Heart right ventricle (tissue), 16 donors: ENCODE measurements at regions not wholly inside any gene's neighbourhood (a gene's known extent, or its start where the extent isn't known, plus 50 kb on each side); places are given as distances from the start of the nearest gene placed in this dataset.
A peak's percentile ranks its signal among the peaks of the same experiment; 100 is the strongest.
"Not testable (repeated sequence)": the region's sequence is repeated elsewhere in the genome, so short reads cannot be mapped to it uniquely, and the experiment has no call there.

Experiments
- ATAC-seq, 8 donors: fragments of 200-7000 bp; cut with Tn5 transposase; one replicate each; pipeline ENCODE4 v1.9.1; 2020; ENCODE audit warnings: mild to moderate bottlenecking in 8 of 8, moderate library complexity in 8 of 8, moderate number of reproducible peaks in 1 of 8
- DNase-seq, 2 donors: peaks; one replicate each; pipeline ENCODE4 v3.0.0-alpha.2; 2020
- H3K27ac ChIP-seq, 10 donors: fragments of 200-600 bp; sonication (generic) in 2 of 10; one replicate each; pipeline versions ENCODE4 v1.5.0 to v1.8.0; 2020 to 2022; ENCODE audit warnings: mild to moderate bottlenecking in 3 of 10
- H3K27me3 ChIP-seq, 7 donors: fragments of 200-600 bp; one replicate each; pipeline ENCODE4 v1.8.0; 2021 to 2022; ENCODE audit warnings: mild to moderate bottlenecking in 2 of 7
- H3K36me3 ChIP-seq, 9 donors: fragments of 200-600 bp; sonication (generic) in 1 of 9; one replicate each; pipeline versions ENCODE4 v1.5.0 to v1.8.0; 2020 to 2022; ENCODE audit warnings: mild to moderate bottlenecking in 2 of 9
- H3K4me1 ChIP-seq, 9 donors: fragments of 200-600 bp; sonication (generic) in 1 of 9; one replicate each; pipeline versions ENCODE4 v1.5.0 to v1.8.0; 2020 to 2022; ENCODE audit warnings: mild to moderate bottlenecking in 4 of 9
- H3K4me3 ChIP-seq, 10 donors: fragments of 200-600 bp; sonication (generic) in 2 of 10; one replicate each; pipeline versions ENCODE4 v1.5.0 to v1.8.0; 2020 to 2022; ENCODE audit warnings: mild to moderate bottlenecking in 7 of 10, moderate library complexity in 2 of 10
- H3K9me3 ChIP-seq, 11 donors: fragments of 200-600 bp in 10 of 11; sonication (generic) in 2 of 11; one replicate each; pipeline versions ENCODE4 v1.5.0 to v1.8.0; 2013 to 2022; ENCODE audit warnings: mild to moderate bottlenecking in 2 of 11, control low read depth in 1 of 11, moderate library complexity in 1 of 11
- WGBS, 2 donors: extraction: QIAGEN DNeasy Blood & Tissue Kit; methylation state at CpG; one replicate each; pipeline ENCODE4 v1.1.7; 2013; ENCODE audit warnings: inconsistent platforms in 1 of 2; 5-methylcytosine and 5-hydroxymethylcytosine counted together
- intact Hi-C, 10 donors: fragments of 100-400 bp; cut with DNase I; formaldehyde crosslinking; loops; one replicate each; pipeline versions ENCODE4 v1.11.1 to v1.14.2; 2022
- TF ChIP-seq, protein P1 (sequence below), 9 donors: fragments of 200-600 bp; sonication (generic) in 2 of 9; IDR thresholded peaks; one replicate each; pipeline versions ENCODE4 v1.5.0 to v1.8.0; 2021 to 2022; ENCODE audit warnings: antibody characterized with exemption in 9 of 9, mild to moderate bottlenecking in 5 of 9, moderate library complexity in 1 of 9
- donor health status: Arrhythmogenic right ventricular cardiomyopathy.
- donor health status: ischemic (EF 13 %, LVEDD 7.1; RV severe dilation, severe dysfunction).
- donor health status: healthy with polysubstance abuse.
- donor health status: DM: no; HTN: yes; CAD: no.
- donor health status: DM: no; HTN: no; CAD: no.
- donor health status: ischemic (EF 25% LVEDD 6.9; RV normal size, moderate dysfunction).
- donor health status: ischemic (EF 25% LVEDD 5.7; RV mildly dilated, moderate dysfunction).
- donor health status: healthy.
- donor health status: DM: yes; HTN: yes; CAD: no.
- donor health status: Ischemic cardiomyopathy.
- donor health status: ischemic (EF 35%, LVEDD 5.7; RV mildly dilated, moderate dysfunction).
- donor health status: nonischemic (EF 11% LVEDD 7.7; RV severe dilation, severe dysfunction).
- donor health status: DM: yes; HTN: yes; CAD: no.
- donor health status: PGD.
- donor health status: ischemic (EF 29% LVEDD 5.4; RV normal size, mild dysfunction).
- donor health status: nonischemic (EF 23%, LVEDD 6.1; RV moderate dilation, normal function).

DNA sequence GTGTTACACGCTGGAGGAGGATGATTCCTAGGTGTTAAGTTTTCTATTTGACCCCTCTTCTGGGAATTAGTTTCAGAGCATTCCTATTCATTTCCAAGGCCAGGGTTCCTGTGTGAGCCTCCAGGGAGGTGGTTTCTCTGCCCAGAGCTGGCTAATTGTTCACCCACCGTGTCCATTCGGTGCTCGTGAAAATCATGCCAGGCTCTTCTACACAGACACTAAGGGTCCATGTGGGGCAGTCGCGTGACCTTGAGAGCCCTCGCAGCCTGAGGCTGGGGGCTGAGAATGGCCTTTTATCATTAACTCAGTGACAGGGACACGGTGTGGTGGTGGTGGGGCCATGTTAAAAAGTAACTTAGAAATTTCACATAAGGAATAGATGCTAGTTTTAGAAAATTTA, 83.7 kb downstream of the EMX2 start:
- DNase-seq (no peak), ATAC-seq (no peak)
- Histone ChIP-seq H3K27me3 (peaks cover 0 to 10% (median 4%) of the 10 kb centered on the region in 7 donors), H3K9me3 (no peaks in the 10 kb centered on the region), H3K27ac (no peak overlapping the region), H3K4me3 (no peak overlapping the region), H3K36me3 (no peaks in the 10 kb centered on the region), H3K4me1 (no peaks in the 10 kb centered on the region)
- TF ChIP-seq, protein P1, sequence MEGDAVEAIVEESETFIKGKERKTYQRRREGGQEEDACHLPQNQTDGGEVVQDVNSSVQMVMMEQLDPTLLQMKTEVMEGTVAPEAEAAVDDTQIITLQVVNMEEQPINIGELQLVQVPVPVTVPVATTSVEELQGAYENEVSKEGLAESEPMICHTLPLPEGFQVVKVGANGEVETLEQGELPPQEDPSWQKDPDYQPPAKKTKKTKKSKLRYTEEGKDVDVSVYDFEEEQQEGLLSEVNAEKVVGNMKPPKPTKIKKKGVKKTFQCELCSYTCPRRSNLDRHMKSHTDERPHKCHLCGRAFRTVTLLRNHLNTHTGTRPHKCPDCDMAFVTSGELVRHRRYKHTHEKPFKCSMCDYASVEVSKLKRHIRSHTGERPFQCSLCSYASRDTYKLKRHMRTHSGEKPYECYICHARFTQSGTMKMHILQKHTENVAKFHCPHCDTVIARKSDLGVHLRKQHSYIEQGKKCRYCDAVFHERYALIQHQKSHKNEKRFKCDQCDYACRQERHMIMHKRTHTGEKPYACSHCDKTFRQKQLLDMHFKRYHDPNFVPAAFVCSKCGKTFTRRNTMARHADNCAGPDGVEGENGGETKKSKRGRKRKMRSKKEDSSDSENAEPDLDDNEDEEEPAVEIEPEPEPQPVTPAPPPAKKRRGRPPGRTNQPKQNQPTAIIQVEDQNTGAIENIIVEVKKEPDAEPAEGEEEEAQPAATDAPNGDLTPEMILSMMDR (IDR thresholded peaks at IDR 0.05): no peak
- intact Hi-C loops: no loop called here
- WGBS, 2 donors: 82 to 84% methylated on average over 8 of the region's 8 CpGs

DNA sequence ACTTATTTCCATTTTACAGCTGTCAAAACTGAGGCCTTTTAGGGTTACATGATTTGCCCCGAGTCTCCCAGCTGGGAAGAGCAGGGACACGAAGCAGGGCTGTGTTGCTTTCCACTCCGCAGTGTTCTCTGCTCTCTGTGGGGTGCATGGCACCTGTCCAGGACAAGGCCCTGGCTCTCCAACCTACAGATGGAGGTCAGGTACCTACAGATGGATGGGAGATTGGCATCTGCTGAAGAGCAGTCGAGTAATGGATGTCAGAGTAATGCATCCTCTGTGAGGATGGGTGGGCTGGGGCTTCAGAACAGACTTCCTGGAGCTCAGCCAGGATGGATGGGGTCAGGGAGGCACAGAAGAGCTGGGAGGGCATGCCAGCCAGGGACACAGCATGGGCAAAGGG, 85.0 kb downstream of the EMX2 start:
- H3K4me3 ChIP-seq: no peak overlapping the region
- H3K27ac ChIP-seq: no peak overlapping the region
- no peaks in the 10 kb centered on the region for H3K27me3 ChIP-seq
- no peaks in the 10 kb centered on the region for H3K4me1 ChIP-seq
- ATAC-seq: no peak
- H3K36me3 ChIP-seq: no peaks in the 10 kb centered on the region
- DNase-seq: no peak
- intact Hi-C loops: no loop called here
- WGBS, 2 donors: 86 to 88% methylated on average over 4 of the region's 4 CpGs
- TF ChIP-seq, protein P1 (IDR thresholded peaks at IDR 0.05): no peak
- no peaks in the 10 kb centered on the region for H3K9me3 ChIP-seq

DNA sequence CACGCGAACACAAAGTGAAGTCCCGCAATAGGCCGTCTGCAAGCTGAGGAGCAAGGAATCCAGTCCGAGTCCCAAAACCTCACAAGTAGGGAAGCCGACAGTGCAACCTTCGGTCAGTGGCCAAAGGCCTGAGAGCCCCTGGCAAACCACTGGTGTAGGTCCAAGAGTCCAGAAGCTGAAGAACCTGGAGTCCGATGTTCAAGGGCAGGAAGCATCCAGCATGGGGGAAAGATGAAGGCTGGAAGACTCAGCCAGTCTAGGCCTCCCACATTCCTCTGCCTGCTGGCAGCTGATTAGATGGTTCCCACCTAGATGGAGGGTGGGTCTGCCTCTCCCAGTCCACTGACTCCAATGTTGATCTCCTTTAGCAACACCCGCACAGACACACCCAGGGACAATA, 87.2 kb downstream of the EMX2 start:
- ATAC-seq, H3K27ac ChIP-seq, H3K4me1 ChIP-seq, DNase-seq, intact Hi-C loops, H3K4me3 ChIP-seq, H3K36me3 ChIP-seq, H3K9me3 ChIP-seq, H3K27me3 ChIP-seq: not testable (repeated sequence)
- WGBS, 2 donors: 90% methylated on average over 9 of the region's 9 CpGs

DNA sequence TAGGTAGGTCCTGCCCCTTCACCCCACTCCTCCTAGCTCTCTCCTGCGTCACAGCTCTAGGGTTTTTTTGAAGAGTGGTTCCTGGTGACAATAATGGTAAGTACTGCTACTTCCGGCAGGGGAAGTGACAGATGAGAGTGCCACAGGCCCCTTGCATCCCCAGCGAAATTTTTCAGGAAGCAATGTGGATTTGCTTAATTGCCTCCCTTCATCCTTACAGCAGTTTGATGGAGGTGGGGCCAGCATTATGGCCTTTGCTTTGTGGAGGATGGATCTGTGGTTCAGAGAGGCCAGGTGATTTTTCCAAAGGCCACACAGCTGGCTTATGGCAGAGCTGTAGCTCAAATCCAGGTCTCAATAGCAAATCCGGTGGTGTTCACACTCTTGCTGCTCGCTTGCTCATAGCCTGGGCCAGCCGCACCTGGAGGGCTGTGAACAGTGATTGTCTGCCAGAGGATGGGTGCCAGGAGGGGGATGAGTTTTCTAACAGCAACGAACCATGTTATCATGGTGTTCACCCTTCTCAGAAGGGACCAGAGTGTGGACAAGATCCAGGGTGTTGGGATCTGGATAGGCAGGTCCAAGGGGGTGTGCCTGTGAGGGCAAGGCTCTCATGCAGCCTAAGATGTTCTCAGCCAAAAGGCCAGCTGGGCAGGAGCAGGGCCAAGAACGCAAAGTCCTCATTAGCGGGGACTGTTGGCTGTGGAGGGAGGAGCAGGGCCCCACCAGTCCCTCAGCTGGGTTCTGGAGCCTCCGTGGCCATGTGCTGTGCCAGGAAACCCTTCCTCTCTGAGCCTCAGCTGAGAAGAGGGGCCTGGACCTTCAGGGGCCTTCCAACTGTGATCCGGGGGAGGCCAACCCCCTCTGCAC, 89.0 kb downstream of the EMX2 start:
- H3K4me3 ChIP-seq: no peak overlapping the region
- H3K9me3 ChIP-seq: no peaks in the 10 kb centered on the region
- WGBS, 2 donors: 67 to 71% methylated on average over 11 of the region's 11 CpGs
- no peak overlapping the region for H3K27ac ChIP-seq
- H3K36me3 ChIP-seq: no peaks in the 10 kb centered on the region
- ATAC-seq (peak in 4 of 8 donors; percentile 24 to 93 (median 77)), DNase-seq (peak in 1 of 2 donors; percentile 58)
- H3K4me1 ChIP-seq: no peaks in the 10 kb centered on the region
- H3K27me3 ChIP-seq: no peaks in the 10 kb centered on the region
- intact Hi-C loops: no loop called here
- TF ChIP-seq, protein P1 (IDR thresholded peaks at IDR 0.05): no peak

DNA sequence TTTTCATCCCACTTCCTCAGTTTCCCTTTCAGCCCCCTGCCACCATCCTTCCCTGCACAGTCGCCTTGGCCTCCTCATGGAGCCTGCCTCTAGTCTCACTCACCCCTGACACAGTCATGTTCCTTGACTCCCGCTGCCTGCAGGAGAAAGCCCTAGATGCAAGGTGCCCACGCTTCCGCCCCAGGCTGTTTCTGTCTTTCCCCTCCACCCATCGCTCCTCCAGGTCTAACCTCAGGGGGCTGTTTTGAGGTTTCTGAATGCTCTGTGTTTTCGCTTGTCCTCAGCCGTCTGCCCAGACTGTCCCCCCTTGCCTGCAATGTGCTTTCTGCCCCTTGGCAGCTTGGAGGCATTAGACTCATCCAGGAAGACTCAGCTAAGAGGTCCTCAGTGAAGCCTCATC, 89.9 kb downstream of the EMX2 start:
- intact Hi-C loops: no loop called here
- Histone ChIP-seq H3K9me3 (no peaks in the 10 kb centered on the region), H3K27me3 (no peaks in the 10 kb centered on the region), H3K4me1 (no peaks in the 10 kb centered on the region), H3K36me3 (no peaks in the 10 kb centered on the region), H3K27ac (no peak overlapping the region), H3K4me3 (no peak overlapping the region)
- WGBS, 2 donors: 89 to 93% methylated on average over 7 of the region's 7 CpGs
- DNase-seq (no peak), ATAC-seq (peak in 1 of 8 donors; percentile 12)
- TF ChIP-seq, protein P1 (IDR thresholded peaks at IDR 0.05): no peak
